Panc1 (cell line): ENCODE measurements at regions not wholly inside any gene's neighbourhood (a gene's known extent, or its start where the extent isn't known, plus 50 kb on each side); places are given as distances from the start of the nearest gene placed in this dataset.

Experiments
- ATAC-seq: fragments of 200-7000 bp; cut with Tn5 transposase; 2 replicates; pipeline ENCODE4 v1.9.1; 2020; ENCODE audit warnings: mild to moderate bottlenecking, moderate library complexity
- BruUV-seq: library from RNA; stranded (reverse); fragments of 400-500 nt; replicated peaks from 2 replicates; lab custom pipeline; 2021; lab: Mats Ljungman, UMichigan
- CTCF ChIA-PET: fragments of 300-600 bp; sonication (Branson Sonifier 250); formaldehyde crosslinking; loops from one replicate; lab custom pipeline; 2022; ENCODE audit warnings: antibody characterized with exemption; lab: Charles Lee
- POLR2A ChIA-PET: fragments of 300-600 bp; sonication (Branson Sonifier 250); formaldehyde crosslinking; loops from one replicate; lab custom pipeline; 2022; ENCODE audit warnings: antibody characterized with exemption; lab: Charles Lee
- DNase-seq: peaks from one replicate; pipeline ENCODE4 v3.0.0-alpha.2; 2010; ENCODE audit warnings: low read depth, low spot score
- H3K27ac ChIP-seq: 2 replicates; pipeline ENCODE4 v1.5.1; 2011; ENCODE audit warnings: mild to moderate bottlenecking, low read length, inconsistent platforms
- H3K27me3 ChIP-seq: fragments of 200-500 bp; sonication (Bioruptor generic); 2 replicates; pipeline ENCODE4 v1.6.0; 2014; ENCODE audit warnings: low read length, inconsistent platforms; ENCODE audit not compliant: control insufficient read depth, insufficient read depth
- H3K36me3 ChIP-seq: fragments of 200-500 bp; sonication (Bioruptor generic); 2 replicates; pipeline ENCODE4 v1.5.1; 2014; ENCODE audit warnings: inconsistent platforms, mild to moderate bottlenecking, low read length, moderate library complexity; ENCODE audit not compliant: control insufficient read depth, insufficient read depth
- H3K4me1 ChIP-seq: 2 replicates; pipeline ENCODE4 v1.5.1; 2011; ENCODE audit warnings: inconsistent platforms, mild to moderate bottlenecking, low read length, moderate library complexity; ENCODE audit not compliant: control insufficient read depth, insufficient read depth
- H3K4me3 ChIP-seq, 2 experiments: 2 replicates each; pipeline ENCODE4 v1.5.1; 2011 to 2012; ENCODE audit warnings: low read depth in 2 of 2, low read length in 2 of 2, mild to moderate bottlenecking in 2 of 2, inconsistent platforms in 1 of 2, moderate library complexity in 1 of 2
- H3K9me3 ChIP-seq: fragments of 200-500 bp; sonication (Bioruptor generic); 2 replicates; pipeline ENCODE4 v1.5.1; 2014; ENCODE audit warnings: low read depth, mild to moderate bottlenecking, inconsistent platforms, low read length, moderate library complexity; ENCODE audit not compliant: control insufficient read depth, insufficient read depth
- CTCF ChIP-seq: fragments of 450-650 bp; IDR thresholded peaks from 2 replicates; pipeline ENCODE4 v1.5.1; 2017; ENCODE audit warnings: mild to moderate bottlenecking
- POLR2AphosphoS5 ChIP-seq: IDR thresholded peaks from 2 replicates; pipeline ENCODE4 v1.6.1; 2012; ENCODE audit warnings: mild to moderate bottlenecking, low read depth, low read length, moderate library complexity
- REST ChIP-seq, 2 experiments: IDR thresholded peaks; 2 replicates each; pipeline ENCODE4 v1.6.1; 2011 to 2012; ENCODE audit warnings: low read depth in 2 of 2, control low read depth in 1 of 2, low read length in 1 of 2, mild to moderate bottlenecking in 1 of 2, moderate library complexity in 1 of 2; ENCODE audit not compliant: insufficient read depth in 1 of 2
- SIN3A ChIP-seq: IDR thresholded peaks from 2 replicates; pipeline ENCODE4 v1.6.1; 2012; ENCODE audit warnings: low read depth, mild to moderate bottlenecking, low read length, moderate library complexity, borderline replicate concordance; ENCODE audit not compliant: insufficient read depth
- TCF7L2 ChIP-seq: IDR thresholded peaks from 2 replicates; pipeline ENCODE4 v1.6.1; 2011; ENCODE audit warnings: mild to moderate bottlenecking, low read depth, low read length, inconsistent platforms
- in situ Hi-C: cut with HindIII; loops from 2 replicates; pipeline ENCODE4 v1.10.0; 2016; ENCODE audit warnings: low sequenced_read_pairs, low pct_unique_long_range_greater_than_20kb
- intact Hi-C: fragments of 100-400 bp; cut with micrococcal nuclease; formaldehyde crosslinking; loops from one replicate; pipeline ENCODE4 v1.10.0; 2022; ENCODE audit not compliant: unreplicated experiment

GRCh38 chr5:52275639-52276038 is 512.1 kb upstream of the ITGA1 start:
- no peak for ATAC-seq
- POLR2A ChIA-PET: no interaction called here
- no peak for TF ChIP-seq SIN3A
- no peak for TF ChIP-seq CTCF
- TF ChIP-seq TCF7L2: no peak
- no peak for TF ChIP-seq REST (IDR thresholded peaks at IDR 0.05; ENCODE audit: insufficient read depth in 1 of 2, low read depth in 2 of 2, low read length in 1 of 2)
- no peak for TF ChIP-seq POLR2AphosphoS5
- CTCF ChIA-PET: no interaction called here
- no peaks in the 10 kb centered on the region for H3K9me3 ChIP-seq
- H3K4me1 ChIP-seq: no peaks in the 10 kb centered on the region
- H3K27ac ChIP-seq: no peak overlapping the region
- in situ Hi-C loops (no loop called here), intact Hi-C loops (no loop called here)
- BruUV-seq: no TSS peak
- H3K36me3 ChIP-seq: no peaks in the 10 kb centered on the region
- no peak overlapping the region for H3K4me3 ChIP-seq
- DNase-seq: no peak
- no peaks in the 10 kb centered on the region for H3K27me3 ChIP-seq

GRCh38 chr5:52277101-52277500 is 510.6 kb upstream of the ITGA1 start:
- no peaks in the 10 kb centered on the region for H3K36me3 ChIP-seq
- in situ Hi-C loops (no loop called here), intact Hi-C loops (no loop called here)
- DNase-seq (no peak), ATAC-seq (no peak)
- POLR2A ChIA-PET: no interaction called here
- BruUV-seq: no TSS peak
- H3K4me3 ChIP-seq: no peak overlapping the region
- TF ChIP-seq CTCF (no peak), REST (IDR thresholded peaks at IDR 0.05; ENCODE audit: insufficient read depth in 1 of 2, low read depth in 2 of 2, low read length in 1 of 2) (no peak), SIN3A (no peak), TCF7L2 (no peak), POLR2AphosphoS5 (no peak)
- no peaks in the 10 kb centered on the region for H3K27me3 ChIP-seq
- CTCF ChIA-PET: no interaction called here
- H3K4me1 ChIP-seq: no peaks in the 10 kb centered on the region
- H3K27ac ChIP-seq: no peak overlapping the region
- no peaks in the 10 kb centered on the region for H3K9me3 ChIP-seq
